ENCODE measurements at regions not wholly inside any gene's neighbourhood (a gene's known extent, or its start where the extent isn't known, plus 50 kb on each side); places are given as distances from the start of the nearest gene placed in this dataset.

DNA sequence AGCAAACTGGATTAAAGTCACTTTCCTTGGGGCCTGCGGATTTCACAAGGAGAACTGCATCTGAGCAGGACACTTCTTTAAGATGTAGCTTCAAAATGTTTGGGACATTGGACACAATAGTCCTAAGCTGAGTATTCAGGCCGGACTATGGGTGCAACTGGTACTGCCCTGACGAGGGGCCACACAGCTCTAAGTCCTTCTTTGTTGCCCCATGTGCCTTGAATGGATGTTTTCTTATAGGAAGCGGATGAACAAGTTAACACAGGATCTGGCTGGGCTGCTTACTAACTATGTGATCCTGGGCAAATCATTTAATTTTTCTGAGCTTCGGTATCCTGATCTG, 147.8 kb upstream of the KLF14 start:
- Histone ChIP-seq H3K4me1 (ENCODE audit: control insufficient read depth, insufficient read depth, low read length) (peaks cover 90% of the 10 kb centered on the region), H3K4me3 (ENCODE audit: low read length) (no peak overlapping the region), H3K27me3 (ENCODE audit: control insufficient read depth, insufficient read depth, low read length) (no peaks in the 10 kb centered on the region), H3K9ac (ENCODE audit: low read depth, low read length) (no peak overlapping the region), H3K9me3 (replicated peaks; ENCODE audit: low read length) (no peaks in the 10 kb centered on the region), H3K4me2 (ENCODE audit: low read length) (no peak overlapping the region), H3K36me3 (ENCODE audit: insufficient read depth, low read length) (peaks cover 96% of the 10 kb centered on the region)

DNA sequence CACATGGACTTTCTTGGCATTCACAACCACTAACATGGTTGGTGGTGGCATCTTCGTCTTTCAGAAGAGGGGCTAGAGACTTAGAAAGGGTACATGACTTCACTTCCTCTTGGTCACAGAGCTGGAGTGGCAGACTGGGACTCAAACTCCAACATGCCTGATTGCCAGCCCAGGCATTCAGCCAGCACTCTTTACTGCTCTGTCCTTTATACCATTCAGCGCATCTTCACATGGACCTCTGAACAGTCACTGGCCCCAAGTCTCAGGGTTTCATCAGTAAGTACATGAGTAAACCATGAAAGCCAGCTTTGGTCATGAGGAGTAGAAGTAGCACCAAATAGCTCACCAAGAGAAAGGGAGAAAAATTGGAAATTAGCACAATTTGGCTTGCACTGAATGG, 148.4 kb upstream of the KLF14 start:
- Histone ChIP-seq H3K4me2 (ENCODE audit: low read length) (no peak overlapping the region), H3K36me3 (ENCODE audit: insufficient read depth, low read length) (peaks cover 93% of the 10 kb centered on the region), H3K4me1 (ENCODE audit: control insufficient read depth, insufficient read depth, low read length) (peaks cover 90% of the 10 kb centered on the region), H3K9me3 (replicated peaks; ENCODE audit: low read length) (no peaks in the 10 kb centered on the region), H3K4me3 (ENCODE audit: low read length) (no peak overlapping the region), H3K9ac (ENCODE audit: low read depth, low read length) (no peak overlapping the region), H3K27me3 (ENCODE audit: control insufficient read depth, insufficient read depth, low read length) (no peaks in the 10 kb centered on the region)

GRCh38 chr7:130883928-130884327, 149.9 kb upstream of the KLF14 start:
- no peak overlapping the region for H3K4me2 ChIP-seq (ENCODE audit: low read length)
- no peaks in the 10 kb centered on the region for H3K9me3 ChIP-seq (replicated peaks; ENCODE audit: low read length)
- no peaks in the 10 kb centered on the region for H3K27me3 ChIP-seq (ENCODE audit: control insufficient read depth, insufficient read depth, low read length)
- H3K4me3 ChIP-seq (ENCODE audit: low read length), result no peak overlapping the region
- no peak overlapping the region for H3K9ac ChIP-seq (ENCODE audit: low read depth, low read length)
- H3K36me3 ChIP-seq (ENCODE audit: insufficient read depth, low read length), result peaks cover 93% of the 10 kb centered on the region
- peaks cover 91% of the 10 kb centered on the region for H3K4me1 ChIP-seq (ENCODE audit: control insufficient read depth, insufficient read depth, low read length)

- H3K9ac ChIP-seq (ENCODE audit: low read depth, low read length), result peak overlapping the region; percentile 76
- H3K4me1 ChIP-seq (ENCODE audit: control insufficient read depth, insufficient read depth, low read length), result peaks cover 91% of the 10 kb centered on the region
- no peaks in the 10 kb centered on the region for H3K27me3 ChIP-seq (ENCODE audit: control insufficient read depth, insufficient read depth, low read length)
- H3K4me2 ChIP-seq (ENCODE audit: low read length), result peak overlapping the region; percentile 31
- peaks cover 93% of the 10 kb centered on the region for H3K36me3 ChIP-seq (ENCODE audit: insufficient read depth, low read length)
- no peaks in the 10 kb centered on the region for H3K9me3 ChIP-seq (replicated peaks; ENCODE audit: low read length)
- H3K4me3 ChIP-seq (ENCODE audit: low read length), result no peak overlapping the region
These were observed 150.7 kb upstream of the KLF14 start for GRCh38 chr7:130884437-130885417.

GRCh38 chr7:130886438-130887135, 152.6 kb upstream of the KLF14 start:
- Histone ChIP-seq H3K4me1 (ENCODE audit: control insufficient read depth, insufficient read depth, low read length) (peaks cover 97% of the 10 kb centered on the region), H3K4me2 (ENCODE audit: low read length) (peak overlapping the region; percentile 66), H3K36me3 (ENCODE audit: insufficient read depth, low read length) (peaks cover 93% of the 10 kb centered on the region), H3K9me3 (replicated peaks; ENCODE audit: low read length) (no peaks in the 10 kb centered on the region), H3K4me3 (ENCODE audit: low read length) (peak overlapping the region; percentile 21), H3K9ac (ENCODE audit: low read depth, low read length) (peak overlapping the region; percentile 76), H3K27me3 (ENCODE audit: control insufficient read depth, insufficient read depth, low read length) (no peaks in the 10 kb centered on the region)

DNA sequence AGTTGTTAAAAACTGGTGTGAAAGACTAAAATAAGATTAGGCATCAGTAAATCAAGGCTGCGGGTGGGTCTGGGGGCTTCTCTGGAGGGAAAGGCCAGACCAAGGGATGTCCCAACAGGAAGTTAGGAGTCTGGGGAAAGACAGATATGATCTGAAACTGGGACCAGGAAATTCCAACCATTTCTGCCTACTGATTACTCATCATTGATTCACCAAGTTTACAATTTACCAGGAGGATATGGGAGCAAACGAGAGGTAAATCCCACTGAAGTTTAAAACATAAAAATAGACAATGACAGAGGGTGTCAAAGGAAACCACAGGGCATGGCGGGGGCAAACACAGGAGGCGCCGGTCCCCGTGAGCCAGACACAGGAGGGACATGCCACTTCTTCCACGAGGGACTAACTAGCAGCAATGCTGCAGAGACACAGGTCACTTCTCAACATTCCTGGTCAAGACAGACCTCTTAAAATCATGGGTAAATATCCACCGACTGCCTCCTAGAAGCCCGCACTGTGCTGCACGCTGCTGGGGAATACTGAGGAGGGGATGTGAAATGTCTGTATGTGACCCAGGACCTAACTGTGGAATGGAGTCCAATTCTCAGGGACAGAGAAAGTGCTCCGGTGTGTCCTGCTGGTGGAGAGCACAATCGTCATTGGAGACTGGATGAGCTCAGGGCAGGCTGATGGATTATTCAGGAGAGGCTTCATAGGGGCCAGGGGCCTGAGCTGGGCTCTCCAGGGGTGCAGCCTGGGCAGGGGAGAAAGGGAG, 153.4 kb upstream of the KLF14 start:
- peak overlapping the region; percentile 44 for H3K4me3 ChIP-seq (ENCODE audit: low read length)
- peaks cover 93% of the 10 kb centered on the region for H3K4me1 ChIP-seq (ENCODE audit: control insufficient read depth, insufficient read depth, low read length)
- H3K27me3 ChIP-seq (ENCODE audit: control insufficient read depth, insufficient read depth, low read length), result no peaks in the 10 kb centered on the region
- no peaks in the 10 kb centered on the region for H3K9me3 ChIP-seq (replicated peaks; ENCODE audit: low read length)
- peak overlapping the region; percentile 76 for H3K9ac ChIP-seq (ENCODE audit: low read depth, low read length)
- peak overlapping the region; percentile 71 for H3K4me2 ChIP-seq (ENCODE audit: low read length)
- H3K36me3 ChIP-seq (ENCODE audit: insufficient read depth, low read length), result peaks cover 86% of the 10 kb centered on the region

DNA sequence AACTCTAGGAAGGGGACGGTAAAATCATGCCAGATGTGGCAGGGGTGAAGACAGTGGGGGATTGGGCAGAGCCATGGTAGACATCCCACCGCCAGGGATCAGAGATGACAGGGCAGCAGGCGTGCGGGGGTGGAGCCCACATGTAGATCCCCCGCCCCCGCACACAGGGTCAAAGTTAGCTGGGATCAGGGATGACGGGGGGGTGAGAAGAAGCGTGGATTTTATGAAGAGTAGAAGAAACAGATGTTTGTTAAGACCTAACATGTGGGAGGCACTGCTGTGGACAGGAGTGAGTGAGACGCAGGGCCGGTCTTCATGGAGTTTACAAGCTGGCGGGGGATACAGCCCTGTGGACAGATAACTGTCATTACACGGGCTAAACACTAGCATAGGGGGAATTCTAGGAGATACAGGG, 154.0 kb upstream of the KLF14 start:
- H3K9ac ChIP-seq (ENCODE audit: low read depth, low read length), result peak overlapping the region; percentile 74
- peaks cover 85% of the 10 kb centered on the region for H3K36me3 ChIP-seq (ENCODE audit: insufficient read depth, low read length)

GRCh38 chr7:130888468-130888867, 154.5 kb upstream of the KLF14 start:
- H3K4me1 ChIP-seq (ENCODE audit: control insufficient read depth, insufficient read depth, low read length), result peaks cover 94% of the 10 kb centered on the region
- peak overlapping the region; percentile 28 for H3K4me3 ChIP-seq (ENCODE audit: low read length)
- H3K4me2 ChIP-seq (ENCODE audit: low read length), result peak overlapping the region; percentile 71
- H3K9me3 ChIP-seq (replicated peaks; ENCODE audit: low read length), result no peaks in the 10 kb centered on the region
- peak overlapping the region; percentile 74 for H3K9ac ChIP-seq (ENCODE audit: low read depth, low read length)
- H3K36me3 ChIP-seq (ENCODE audit: insufficient read depth, low read length), result peaks cover 81% of the 10 kb centered on the region
- H3K27me3 ChIP-seq (ENCODE audit: control insufficient read depth, insufficient read depth, low read length), result no peaks in the 10 kb centered on the region

More for the DNA sequence above, 154.0 kb upstream of the KLF14 start:
- Histone ChIP-seq H3K27me3 (ENCODE audit: control insufficient read depth, insufficient read depth, low read length) (no peaks in the 10 kb centered on the region), H3K4me2 (ENCODE audit: low read length) (peak overlapping the region; percentile 71), H3K4me3 (ENCODE audit: low read length) (peak overlapping the region; percentile 44), H3K9me3 (replicated peaks; ENCODE audit: low read length) (no peaks in the 10 kb centered on the region), H3K4me1 (ENCODE audit: control insufficient read depth, insufficient read depth, low read length) (peaks cover 93% of the 10 kb centered on the region)

DNA sequence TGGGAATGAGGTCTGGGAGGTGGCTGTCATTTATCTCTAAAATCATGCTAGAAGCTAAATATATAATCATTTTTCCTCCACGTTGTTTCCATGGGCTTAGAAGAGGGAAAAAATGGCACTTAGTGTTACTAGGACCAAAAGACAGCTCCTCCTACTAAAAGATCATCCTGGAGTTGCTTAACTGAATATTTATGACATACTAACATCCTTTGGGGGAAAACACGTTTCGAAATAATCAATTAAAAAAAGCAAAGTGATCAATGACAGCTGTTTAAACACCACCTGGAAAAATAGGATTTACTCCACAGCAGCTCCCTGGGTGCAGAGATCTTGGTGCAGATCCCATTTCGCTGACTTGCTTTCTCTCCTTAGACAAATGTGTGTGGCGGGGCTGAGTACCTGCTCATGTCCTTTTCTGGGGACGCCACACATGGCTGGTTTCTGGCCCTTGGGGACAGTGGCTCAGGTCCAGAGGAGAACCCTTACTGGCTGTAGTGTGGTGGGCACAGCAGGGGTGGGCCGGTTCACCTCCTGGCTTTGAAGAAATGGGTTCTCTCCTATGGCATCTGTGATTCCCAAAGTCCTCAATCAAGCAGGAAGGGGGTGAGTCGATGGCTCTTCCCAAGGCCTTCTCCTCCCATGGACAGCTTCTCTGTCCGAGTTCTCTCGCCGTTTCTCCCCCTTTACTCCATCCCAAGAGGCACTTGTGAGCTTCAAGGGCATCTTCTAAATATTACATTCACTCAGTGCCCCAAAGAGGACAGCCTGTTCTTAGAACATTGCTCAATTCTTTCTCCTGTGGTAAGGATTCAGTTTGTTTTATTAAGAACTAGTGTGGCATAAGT, 156.4 kb upstream of the KLF14 start:
- peaks cover 94% of the 10 kb centered on the region for H3K4me1 ChIP-seq (ENCODE audit: control insufficient read depth, insufficient read depth, low read length)
- H3K27me3 ChIP-seq (ENCODE audit: control insufficient read depth, insufficient read depth, low read length), result no peaks in the 10 kb centered on the region
- H3K4me3 ChIP-seq (ENCODE audit: low read length), result peak overlapping the region; percentile 53
- peak overlapping the region; percentile 76 for H3K4me2 ChIP-seq (ENCODE audit: low read length)
- H3K36me3 ChIP-seq (ENCODE audit: insufficient read depth, low read length), result peaks cover 79% of the 10 kb centered on the region
- peak overlapping the region; percentile 80 for H3K9ac ChIP-seq (ENCODE audit: low read depth, low read length)
- no peaks in the 10 kb centered on the region for H3K9me3 ChIP-seq (replicated peaks; ENCODE audit: low read length)

GRCh38 chr7:130891254-130892094, 157.5 kb upstream of the KLF14 start:
- Histone ChIP-seq H3K9me3 (replicated peaks; ENCODE audit: low read length) (no peaks in the 10 kb centered on the region), H3K4me1 (ENCODE audit: control insufficient read depth, insufficient read depth, low read length) (peaks cover 94% of the 10 kb centered on the region), H3K27me3 (ENCODE audit: control insufficient read depth, insufficient read depth, low read length) (no peaks in the 10 kb centered on the region), H3K4me3 (ENCODE audit: low read length) (peak overlapping the region; percentile 44), H3K4me2 (ENCODE audit: low read length) (peak overlapping the region; percentile 76), H3K36me3 (ENCODE audit: insufficient read depth, low read length) (peaks cover 79% of the 10 kb centered on the region), H3K9ac (ENCODE audit: low read depth, low read length) (peak overlapping the region; percentile 80)

All from skeletal muscle satellite cell (primary cell).